ENCODE measurements at regions not wholly inside any gene's neighbourhood (a gene's known extent, or its start where the extent isn't known, plus 50 kb on each side); places are given as distances from the start of the nearest gene placed in this dataset.

DNA sequence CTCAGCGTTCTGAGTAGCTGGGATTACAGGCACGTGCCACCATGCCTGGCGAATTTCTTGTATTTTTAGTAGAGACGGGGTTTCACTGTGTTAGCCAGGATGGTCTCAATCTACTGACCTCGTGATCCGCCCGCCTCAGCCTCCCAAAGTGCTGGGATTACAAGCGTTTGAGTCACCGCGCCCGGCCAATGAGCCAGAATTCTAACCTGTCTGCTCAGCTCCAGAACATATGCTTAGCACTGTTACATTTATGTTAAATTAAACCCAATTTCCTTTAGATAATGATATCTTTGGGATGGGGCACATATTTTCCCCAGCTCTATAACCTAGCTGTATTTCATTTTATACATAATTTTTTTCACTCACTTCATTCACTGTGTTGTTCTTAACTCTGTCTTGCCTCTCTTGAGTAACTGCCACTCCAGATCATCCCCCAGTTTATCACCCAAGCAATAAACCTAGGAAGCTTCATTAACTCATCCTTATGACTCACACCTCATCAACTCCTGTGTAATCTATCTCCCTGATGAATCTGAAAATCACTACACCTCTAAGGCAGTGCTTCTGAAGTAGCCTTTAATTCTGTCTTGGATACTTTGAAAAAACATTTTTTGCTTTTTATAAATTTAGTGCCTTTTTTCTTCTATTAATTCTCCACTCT lies 559.7 kb upstream of the ZWINT start:
- in situ Hi-C loops (cut with MboI; ENCODE audit: low sequenced_read_pairs) = no loop called here

GRCh38 chr10:56912043-56912442 lies 551.0 kb upstream of the ZWINT start:
- in situ Hi-C loops (cut with MboI; ENCODE audit: low sequenced_read_pairs) = no loop called here

DNA sequence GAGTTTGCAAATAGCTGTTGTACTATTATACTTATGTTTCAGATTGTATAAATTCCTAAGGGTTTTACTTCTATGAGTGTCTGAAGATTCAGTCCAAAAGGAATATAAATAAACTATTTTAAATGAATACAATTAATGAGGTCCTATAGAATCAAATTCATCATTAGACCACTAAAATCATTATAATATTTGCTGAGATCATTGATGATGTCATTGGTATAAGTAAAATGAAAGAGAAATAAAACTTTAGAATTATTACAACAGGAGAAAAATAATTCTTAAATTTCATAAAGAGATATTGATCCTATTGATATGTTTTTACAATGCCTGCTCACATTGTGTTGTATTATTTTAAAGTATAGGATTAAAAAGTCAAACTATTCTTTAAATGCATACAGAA lies 544.0 kb upstream of the ZWINT start:
- in situ Hi-C loops (cut with MboI; ENCODE audit: low sequenced_read_pairs) = no loop called here

DNA sequence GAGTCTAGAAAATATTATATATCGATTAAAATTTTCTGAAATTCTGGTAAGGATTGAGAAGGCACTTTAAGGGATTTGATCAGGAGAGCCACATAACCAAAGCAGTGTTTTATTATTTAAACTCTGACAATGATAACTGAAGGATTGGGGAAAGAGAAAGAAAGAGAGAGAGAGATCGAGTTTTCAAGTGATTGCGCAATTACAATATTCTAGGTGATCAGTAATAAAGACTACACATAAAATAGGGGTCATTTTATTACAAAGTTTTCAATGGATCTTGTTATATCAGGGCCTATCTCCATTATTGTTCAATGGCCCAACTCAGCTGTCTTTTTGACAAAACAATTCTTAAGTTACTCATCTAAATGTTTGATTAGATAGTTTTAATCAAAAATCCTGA lies 541.5 kb upstream of the ZWINT start:
- in situ Hi-C loops (cut with MboI; ENCODE audit: low sequenced_read_pairs) = no loop called here

DNA sequence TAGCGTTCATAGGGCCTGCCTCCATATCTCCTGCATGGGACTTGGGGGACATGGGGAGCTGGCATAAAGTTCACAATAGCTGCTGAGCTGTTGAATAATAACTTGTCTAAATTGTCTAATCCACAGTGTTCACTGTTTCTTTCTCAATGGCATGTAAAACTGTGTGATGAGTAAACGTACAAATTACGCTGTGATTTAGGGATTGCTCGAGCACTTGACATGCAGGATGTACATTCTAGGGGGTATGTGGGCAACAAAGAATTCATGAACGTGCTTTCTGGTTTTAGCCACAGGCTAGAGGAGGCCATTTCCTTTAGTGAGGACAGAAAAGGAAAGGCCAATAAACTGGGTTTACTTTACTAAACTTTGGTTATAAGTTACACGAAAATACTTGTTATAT lies 534.2 kb upstream of the ZWINT start:
- in situ Hi-C loops (cut with MboI; ENCODE audit: low sequenced_read_pairs) = no loop called here

DNA sequence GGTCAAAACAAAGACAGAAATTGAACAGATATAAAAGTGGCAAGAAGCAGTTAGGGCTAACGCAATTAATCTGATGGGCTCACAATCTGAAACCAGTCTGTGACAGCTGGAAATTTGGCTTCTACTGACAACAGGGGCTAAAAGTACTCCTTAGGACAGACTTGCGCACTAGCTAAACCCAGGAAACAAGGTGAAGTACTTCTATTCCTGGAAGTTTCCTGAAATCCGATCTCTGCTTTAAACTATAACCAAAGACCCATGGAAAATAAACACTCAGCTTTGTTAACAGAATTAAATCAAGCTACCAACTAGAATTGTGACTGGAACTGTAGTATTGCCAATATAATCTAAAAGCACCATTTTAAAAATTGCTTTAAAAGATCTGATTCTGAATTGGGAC lies 520.2 kb upstream of the ZWINT start:
- in situ Hi-C loops (cut with MboI; ENCODE audit: low sequenced_read_pairs) = no loop called here

- in situ Hi-C loops (cut with MboI; ENCODE audit: low sequenced_read_pairs) = no loop called here
These were observed 519.5 kb upstream of the ZWINT start for GRCh38 chr10:56880606-56881005.

GRCh38 chr10:56874950-56875349 lies 513.9 kb upstream of the ZWINT start:
- in situ Hi-C loops (cut with MboI; ENCODE audit: low sequenced_read_pairs) = no loop called here

GRCh38 chr10:56871160-56871668 lies 510.2 kb upstream of the ZWINT start:
- in situ Hi-C loops (cut with MboI; ENCODE audit: low sequenced_read_pairs) = no loop called here

DNA sequence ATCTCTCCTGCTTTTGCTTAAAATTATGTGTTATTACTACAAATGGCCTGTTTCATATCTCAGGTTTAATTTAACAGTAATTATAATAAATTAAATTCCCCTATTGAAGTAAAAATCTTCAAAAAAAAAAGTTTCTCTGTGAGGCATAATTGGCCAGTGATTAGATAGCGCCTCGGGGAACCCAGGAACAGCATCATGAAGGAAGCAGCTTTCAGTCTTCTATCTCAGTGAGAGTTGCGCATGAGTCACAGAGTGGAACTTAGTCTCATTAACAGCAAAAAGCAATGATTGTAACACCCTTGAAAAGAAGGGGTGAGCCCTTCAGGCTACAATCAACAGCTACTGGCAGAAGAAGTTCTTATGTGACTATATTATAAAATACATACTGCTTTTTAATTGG lies 506.2 kb upstream of the ZWINT start:
- in situ Hi-C loops (cut with MboI; ENCODE audit: low sequenced_read_pairs) = no loop called here

- in situ Hi-C loops (cut with MboI; ENCODE audit: low sequenced_read_pairs) = no loop called here
These were observed 495.5 kb upstream of the ZWINT start for GRCh38 chr10:56856569-56856968.

GRCh38 chr10:56844978-56845529 lies 484.0 kb upstream of the ZWINT start:
- in situ Hi-C loops (cut with MboI; ENCODE audit: low sequenced_read_pairs) = no loop called here

DNA sequence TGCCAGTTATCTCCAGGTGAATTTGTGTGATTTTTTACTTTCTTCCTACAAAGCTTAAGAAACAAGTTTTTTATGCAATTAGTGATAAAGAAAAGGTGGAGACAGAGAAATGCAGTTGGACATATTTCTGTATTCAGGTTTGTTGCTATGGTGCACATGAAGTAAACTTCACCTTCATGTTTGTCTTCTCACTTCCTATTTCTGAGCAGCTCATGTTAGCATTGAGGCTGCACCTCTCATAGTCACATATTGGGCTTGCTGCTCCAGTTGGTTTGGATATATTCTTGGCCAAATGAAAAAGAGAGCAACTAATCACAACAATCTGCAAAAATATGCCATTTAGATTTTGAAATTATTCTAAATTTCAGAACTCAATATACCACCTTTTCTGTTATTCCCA lies 475.6 kb upstream of the ZWINT start:
- in situ Hi-C loops (cut with MboI; ENCODE audit: low sequenced_read_pairs) = no loop called here

GRCh38 chr10:56831681-56832080 lies 470.6 kb upstream of the ZWINT start:
- in situ Hi-C loops (cut with MboI; ENCODE audit: low sequenced_read_pairs) = no loop called here

GRCh38 chr10:56823849-56824248 lies 462.8 kb upstream of the ZWINT start:
- in situ Hi-C loops (cut with MboI; ENCODE audit: low sequenced_read_pairs) = no loop called here

- in situ Hi-C loops (cut with MboI; ENCODE audit: low sequenced_read_pairs) = no loop called here
These were observed 444.0 kb upstream of the ZWINT start for GRCh38 chr10:56805022-56805421.

DNA sequence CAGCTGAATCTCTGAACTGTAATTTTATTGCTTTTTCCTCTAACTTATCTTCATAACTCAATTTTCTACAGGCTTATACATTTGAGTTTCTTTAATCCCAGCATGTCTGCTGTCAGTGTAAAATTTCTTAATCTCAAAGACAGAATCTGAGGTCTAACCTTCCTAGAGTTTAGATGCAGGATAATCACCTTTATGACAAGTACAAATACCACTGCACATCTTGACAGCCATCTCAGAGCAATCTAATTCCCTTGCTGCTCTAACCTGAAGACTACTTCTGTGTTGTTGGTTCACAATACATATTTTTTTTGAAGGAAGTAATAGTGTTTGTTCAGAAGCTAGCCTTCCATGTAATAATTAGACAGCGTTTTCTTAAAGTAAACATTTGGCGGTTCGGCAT lies 424.2 kb upstream of the ZWINT start:
- in situ Hi-C loops (cut with MboI; ENCODE audit: low sequenced_read_pairs) = no loop called here

DNA sequence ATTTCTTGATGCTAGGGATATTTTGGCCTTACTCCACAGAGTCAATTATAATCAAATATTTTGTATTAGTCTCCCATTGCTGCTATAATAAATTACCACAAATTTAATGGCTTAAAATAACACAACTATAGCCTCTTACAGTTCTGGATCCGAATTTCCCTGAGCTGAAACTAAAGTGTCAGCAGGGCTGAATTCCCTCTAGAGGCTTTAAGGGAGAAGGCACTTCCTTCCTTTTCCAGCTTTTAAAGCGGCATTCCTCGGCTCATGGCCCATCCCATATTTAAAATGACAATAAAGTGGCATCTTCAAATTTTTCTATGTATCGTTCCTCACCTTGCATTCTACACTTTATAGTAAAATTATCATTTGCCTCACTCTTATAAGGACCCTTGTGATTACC lies 421.4 kb upstream of the ZWINT start:
- in situ Hi-C loops (cut with MboI; ENCODE audit: low sequenced_read_pairs) = no loop called here

- in situ Hi-C loops (cut with MboI; ENCODE audit: low sequenced_read_pairs) = no loop called here
These were observed 410.3 kb upstream of the ZWINT start for GRCh38 chr10:56771343-56771742.

DNA sequence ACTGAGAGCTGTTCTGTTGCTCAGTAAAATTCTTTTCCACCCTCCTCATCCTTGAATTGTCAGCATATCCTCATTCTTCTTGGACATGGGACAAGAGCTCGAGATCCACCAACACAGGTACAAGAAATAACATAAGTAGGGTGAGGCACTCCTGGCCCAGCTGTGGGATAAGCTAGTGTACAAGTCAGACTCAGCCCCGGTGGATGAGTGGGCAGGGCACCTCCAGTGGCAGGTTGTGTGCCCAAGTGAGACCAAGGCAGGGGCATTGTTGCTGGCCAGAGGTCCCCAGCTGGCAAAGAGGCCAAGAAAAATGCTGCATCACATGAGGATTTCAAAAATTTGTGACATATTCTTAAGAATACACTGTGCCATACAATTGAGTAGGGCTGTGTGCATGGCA lies 402.0 kb upstream of the ZWINT start:
- in situ Hi-C loops (cut with MboI; ENCODE audit: low sequenced_read_pairs) = no loop called here

GRCh38 chr10:56745490-56745889 lies 384.4 kb upstream of the ZWINT start:
- in situ Hi-C loops (cut with MboI; ENCODE audit: low sequenced_read_pairs) = no loop called here

- in situ Hi-C loops (cut with MboI; ENCODE audit: low sequenced_read_pairs) = no loop called here
These were observed 367.3 kb upstream of the ZWINT start for GRCh38 chr10:56728349-56728748.

DNA sequence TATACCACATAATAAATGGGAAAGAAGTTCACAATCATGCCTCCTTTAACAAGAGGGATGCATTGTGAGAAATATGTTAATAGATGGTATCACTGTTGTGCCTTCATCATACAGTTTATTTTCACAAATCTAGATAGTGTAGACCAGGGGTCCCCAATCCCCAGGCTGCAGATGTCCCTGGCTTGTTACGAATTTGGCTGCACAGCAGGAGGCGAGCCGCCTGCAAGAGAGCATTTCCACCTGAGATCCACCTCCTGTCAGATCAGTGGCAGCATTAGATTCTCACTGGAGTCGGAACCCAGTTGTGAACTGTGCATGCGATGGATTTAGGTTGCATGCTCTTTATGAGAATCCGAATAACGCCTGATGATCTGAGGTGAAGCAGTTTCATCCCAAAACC lies 361.9 kb upstream of the ZWINT start:
- in situ Hi-C loops (cut with MboI; ENCODE audit: low sequenced_read_pairs) = no loop called here

All from HL-60/S4 (cell line).